ENCODE measurements at regions not wholly inside any gene's neighbourhood (a gene's known extent, or its start where the extent isn't known, plus 50 kb on each side); places are given as distances from the start of the nearest gene placed in this dataset.

DNA sequence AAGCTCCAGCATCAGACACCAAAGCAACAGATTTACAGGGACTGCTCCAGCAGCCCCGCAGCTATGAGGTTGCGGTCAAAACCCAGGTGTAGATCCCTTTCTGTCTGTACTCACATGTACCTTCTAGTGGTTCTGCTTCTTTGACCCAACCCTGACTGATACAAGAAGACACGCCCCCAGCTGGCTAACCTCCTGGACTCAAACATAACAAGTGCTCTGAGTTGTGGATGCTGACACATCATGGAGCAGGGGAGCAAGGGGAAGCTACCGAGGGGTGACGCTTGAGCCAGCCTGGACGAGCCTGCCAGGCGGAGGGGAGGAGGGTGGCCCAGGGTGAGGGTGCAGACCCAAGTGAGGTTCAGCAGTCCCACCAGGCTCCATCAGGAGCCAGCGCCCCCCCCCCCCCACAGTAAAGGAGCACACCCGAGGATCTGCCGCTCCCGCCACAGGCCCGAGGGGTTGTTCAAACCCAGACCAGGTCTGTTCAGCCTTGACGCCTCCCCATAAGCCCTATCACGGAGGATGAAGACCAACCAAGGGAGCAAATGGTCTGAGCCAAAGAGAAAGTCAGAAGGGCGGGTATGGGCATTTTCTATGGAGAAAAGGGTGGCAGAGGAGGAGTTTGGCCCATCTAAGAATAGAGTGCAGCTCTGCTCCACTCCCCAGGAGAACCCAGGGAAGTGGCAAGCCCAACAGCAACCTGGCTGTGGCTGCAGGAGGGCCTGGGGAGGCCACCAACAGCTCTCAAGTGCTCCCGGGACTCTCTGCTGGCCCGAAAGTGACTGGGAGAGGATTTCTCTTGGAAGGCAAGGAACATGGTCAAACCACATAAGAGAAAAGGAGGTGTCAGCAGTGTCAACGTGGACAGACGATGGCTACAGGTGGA is 229.4 kb downstream of the BCL11B start:
- Histone ChIP-seq H3K27me3 (ENCODE audit: control insufficient read depth in 2 of 2, insufficient read depth in 2 of 2, low read length in 2 of 2) (no peaks in the 10 kb centered on the region), H3K36me3 (ENCODE audit: control insufficient read depth in 2 of 2, insufficient read depth in 2 of 2, low read length in 2 of 2) (no peaks in the 10 kb centered on the region), H3K9me3 (ENCODE audit: control insufficient read depth in 2 of 2, low read length in 2 of 2) (no peaks in the 10 kb centered on the region), H3K9ac (ENCODE audit: low read depth in 1 of 2, low read length in 2 of 2) (no peak overlapping the region), H3K4me1 (ENCODE audit: control insufficient read depth in 2 of 2, insufficient read depth in 2 of 2, low read length in 2 of 2) (no peaks in the 10 kb centered on the region), H3K27ac (ENCODE audit: low read depth in 2 of 2, low read length in 2 of 2) (no peak overlapping the region), H3K4me3 (ENCODE audit: low read length in 2 of 2) (no peak overlapping the region)

DNA sequence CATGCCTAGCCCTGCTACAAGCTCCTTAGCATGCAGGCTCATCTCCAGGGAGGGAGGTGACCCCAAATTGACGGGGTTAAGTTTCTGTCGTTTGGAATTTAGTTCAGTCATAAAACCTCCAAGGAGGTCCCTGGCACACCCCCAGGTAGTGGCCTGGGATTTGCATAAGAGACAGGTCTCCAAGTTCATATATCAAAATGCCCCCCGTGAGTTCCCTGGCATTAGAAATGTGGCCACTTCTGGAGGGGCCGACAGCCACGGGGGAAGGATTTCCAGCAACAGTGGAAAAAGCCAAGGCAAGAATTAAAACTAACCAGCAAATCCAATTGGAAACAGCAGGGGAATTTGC is 228.8 kb downstream of the BCL11B start:
- H3K27me3 ChIP-seq (ENCODE audit: control insufficient read depth in 2 of 2, insufficient read depth in 2 of 2, low read length in 2 of 2) = no peaks in the 10 kb centered on the region
- no peak overlapping the region for H3K27ac ChIP-seq (ENCODE audit: low read depth in 2 of 2, low read length in 2 of 2)
- no peaks in the 10 kb centered on the region for H3K36me3 ChIP-seq (ENCODE audit: control insufficient read depth in 2 of 2, insufficient read depth in 2 of 2, low read length in 2 of 2)
- H3K4me1 ChIP-seq (ENCODE audit: control insufficient read depth in 2 of 2, insufficient read depth in 2 of 2, low read length in 2 of 2) = no peaks in the 10 kb centered on the region
- H3K4me3 ChIP-seq (ENCODE audit: low read length in 2 of 2) = no peak overlapping the region
- no peak overlapping the region for H3K9ac ChIP-seq (ENCODE audit: low read depth in 1 of 2, low read length in 2 of 2)
- H3K9me3 ChIP-seq (ENCODE audit: control insufficient read depth in 2 of 2, low read length in 2 of 2) = no peaks in the 10 kb centered on the region

DNA sequence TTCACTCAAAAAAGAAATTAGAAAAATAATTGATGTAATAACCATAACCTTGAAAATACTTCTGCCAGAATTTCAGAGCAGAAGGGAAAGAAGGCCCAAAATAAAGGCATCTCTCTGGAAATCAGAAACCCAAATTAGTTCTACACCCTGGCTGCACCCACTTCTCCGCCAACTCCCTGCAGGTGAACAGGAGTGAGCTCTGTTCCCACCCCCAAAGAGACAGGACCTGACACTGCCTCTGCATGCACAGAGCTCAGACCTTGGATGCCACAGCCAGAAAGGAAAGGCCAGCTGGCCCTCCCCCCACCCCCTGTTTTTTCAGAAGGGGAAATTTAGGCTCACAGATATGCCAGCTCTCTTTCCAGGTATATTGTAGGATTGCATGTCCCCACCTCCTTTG is 228.2 kb downstream of the BCL11B start:
- Histone ChIP-seq H3K27me3 (ENCODE audit: control insufficient read depth in 2 of 2, insufficient read depth in 2 of 2, low read length in 2 of 2) (no peaks in the 10 kb centered on the region), H3K9me3 (ENCODE audit: control insufficient read depth in 2 of 2, low read length in 2 of 2) (no peaks in the 10 kb centered on the region), H3K36me3 (ENCODE audit: control insufficient read depth in 2 of 2, insufficient read depth in 2 of 2, low read length in 2 of 2) (no peaks in the 10 kb centered on the region), H3K27ac (ENCODE audit: low read depth in 2 of 2, low read length in 2 of 2) (no peak overlapping the region), H3K4me3 (ENCODE audit: low read length in 2 of 2) (no peak overlapping the region), H3K9ac (ENCODE audit: low read depth in 1 of 2, low read length in 2 of 2) (no peak overlapping the region), H3K4me1 (ENCODE audit: control insufficient read depth in 2 of 2, insufficient read depth in 2 of 2, low read length in 2 of 2) (no peaks in the 10 kb centered on the region)

DNA sequence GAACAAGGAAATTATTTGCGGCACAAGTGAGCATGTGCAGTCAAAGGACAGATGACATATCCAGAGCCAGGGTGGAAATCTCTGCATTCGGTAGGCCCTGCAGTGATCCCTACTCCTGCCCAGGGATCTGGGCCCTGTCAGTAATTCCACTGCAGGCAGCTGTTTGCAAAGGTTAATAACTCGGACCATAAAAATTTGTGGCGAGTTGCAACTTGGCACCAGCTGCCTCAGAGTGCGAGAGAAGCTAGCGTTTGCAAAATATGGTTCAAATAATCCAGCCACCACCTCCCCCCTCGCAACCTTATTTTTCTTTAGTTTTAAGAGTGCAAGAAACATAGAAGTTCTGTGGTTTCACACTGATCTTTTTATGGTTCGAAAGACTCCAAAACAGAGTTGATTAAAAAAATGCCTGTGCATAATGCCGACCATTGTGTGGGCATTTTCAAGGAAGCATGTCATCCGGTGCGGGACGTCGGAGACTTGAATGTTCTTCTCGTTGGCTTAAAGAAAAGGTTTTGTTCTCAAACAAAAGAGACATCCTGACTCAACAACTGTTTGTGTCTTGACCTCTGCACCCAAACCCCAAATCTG is 224.5 kb downstream of the BCL11B start:
- H3K4me1 ChIP-seq (ENCODE audit: control insufficient read depth in 2 of 2, insufficient read depth in 2 of 2, low read length in 2 of 2) = no peaks in the 10 kb centered on the region
- no peaks in the 10 kb centered on the region for H3K9me3 ChIP-seq (ENCODE audit: control insufficient read depth in 2 of 2, low read length in 2 of 2)
- H3K4me3 ChIP-seq (ENCODE audit: low read length in 2 of 2) = no peak overlapping the region
- H3K9ac ChIP-seq (ENCODE audit: low read depth in 1 of 2, low read length in 2 of 2) = no peak overlapping the region
- H3K36me3 ChIP-seq (ENCODE audit: control insufficient read depth in 2 of 2, insufficient read depth in 2 of 2, low read length in 2 of 2) = no peaks in the 10 kb centered on the region
- H3K27ac ChIP-seq (ENCODE audit: low read depth in 2 of 2, low read length in 2 of 2) = no peak overlapping the region
- H3K27me3 ChIP-seq (ENCODE audit: control insufficient read depth in 2 of 2, insufficient read depth in 2 of 2, low read length in 2 of 2) = no peaks in the 10 kb centered on the region

DNA sequence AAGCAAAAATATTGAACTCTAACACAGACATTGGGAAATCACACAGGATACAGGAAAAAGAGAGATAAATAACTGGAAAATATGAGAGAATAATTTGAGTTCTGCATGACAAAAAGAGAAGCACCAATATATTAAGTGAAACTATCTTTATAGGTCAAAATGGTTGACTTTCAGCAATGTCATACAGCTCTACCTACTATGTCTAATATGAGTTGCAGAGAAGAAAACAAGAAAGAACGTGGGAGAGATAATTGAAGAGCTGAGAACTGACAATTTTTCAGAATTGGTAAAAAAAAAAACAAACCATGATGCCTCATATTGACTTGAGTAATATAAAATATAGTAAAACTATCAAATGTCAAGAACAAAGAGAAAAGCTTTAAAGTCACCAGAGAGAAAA is 221.7 kb downstream of the BCL11B start:
- Histone ChIP-seq H3K27me3 (ENCODE audit: control insufficient read depth in 2 of 2, insufficient read depth in 2 of 2, low read length in 2 of 2) (no peaks in the 10 kb centered on the region), H3K27ac (ENCODE audit: low read depth in 2 of 2, low read length in 2 of 2) (no peak overlapping the region), H3K9ac (ENCODE audit: low read depth in 1 of 2, low read length in 2 of 2) (no peak overlapping the region), H3K4me3 (ENCODE audit: low read length in 2 of 2) (no peak overlapping the region), H3K4me1 (ENCODE audit: control insufficient read depth in 2 of 2, insufficient read depth in 2 of 2, low read length in 2 of 2) (no peaks in the 10 kb centered on the region), H3K9me3 (ENCODE audit: control insufficient read depth in 2 of 2, low read length in 2 of 2) (no peaks in the 10 kb centered on the region), H3K36me3 (ENCODE audit: control insufficient read depth in 2 of 2, insufficient read depth in 2 of 2, low read length in 2 of 2) (no peaks in the 10 kb centered on the region)

DNA sequence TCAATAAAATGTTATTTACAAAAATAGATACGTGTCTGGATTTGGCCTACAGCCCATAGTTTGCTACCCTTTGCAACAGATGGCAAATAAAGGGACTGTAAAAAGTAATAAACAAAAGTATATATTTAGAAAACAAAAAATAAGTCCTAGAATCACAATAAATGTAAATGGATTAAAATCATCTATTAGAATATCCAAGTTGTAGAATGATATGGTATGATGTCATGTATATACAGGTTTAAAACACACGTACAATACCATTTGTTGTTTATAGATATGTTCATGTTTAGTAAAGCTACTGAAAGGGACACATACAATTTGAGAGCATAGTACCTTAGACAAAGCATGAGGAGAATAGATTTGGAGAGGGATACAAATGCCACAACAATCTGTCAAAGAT is 219.5 kb downstream of the BCL11B start:
- Histone ChIP-seq H3K27ac (ENCODE audit: low read depth in 2 of 2, low read length in 2 of 2) (no peak overlapping the region), H3K9me3 (ENCODE audit: control insufficient read depth in 2 of 2, low read length in 2 of 2) (no peaks in the 10 kb centered on the region), H3K4me3 (ENCODE audit: low read length in 2 of 2) (no peak overlapping the region), H3K27me3 (ENCODE audit: control insufficient read depth in 2 of 2, insufficient read depth in 2 of 2, low read length in 2 of 2) (no peaks in the 10 kb centered on the region), H3K9ac (ENCODE audit: low read depth in 1 of 2, low read length in 2 of 2) (no peak overlapping the region), H3K36me3 (ENCODE audit: control insufficient read depth in 2 of 2, insufficient read depth in 2 of 2, low read length in 2 of 2) (no peaks in the 10 kb centered on the region), H3K4me1 (ENCODE audit: control insufficient read depth in 2 of 2, insufficient read depth in 2 of 2, low read length in 2 of 2) (no peaks in the 10 kb centered on the region)

DNA sequence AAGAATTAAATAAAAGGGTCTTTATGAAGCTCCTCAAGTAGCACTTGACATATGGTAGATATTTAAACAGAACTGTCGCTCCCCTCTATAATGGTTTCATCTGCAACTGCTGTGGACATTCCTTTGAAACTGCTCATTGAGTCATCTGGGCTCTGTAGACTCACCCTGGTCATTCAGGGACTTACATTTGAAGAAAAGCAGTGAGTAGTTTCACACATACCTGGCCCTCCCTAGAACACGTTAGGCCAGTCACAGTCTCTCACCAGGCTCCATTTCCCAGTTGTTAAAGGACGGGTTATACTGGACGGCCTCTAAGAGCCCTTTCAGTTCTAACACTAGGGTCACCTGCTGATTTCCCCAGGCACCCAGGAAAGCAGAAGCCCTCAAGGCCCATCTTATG is 217.0 kb downstream of the BCL11B start:
- no peaks in the 10 kb centered on the region for H3K27me3 ChIP-seq (ENCODE audit: control insufficient read depth in 2 of 2, insufficient read depth in 2 of 2, low read length in 2 of 2)
- H3K27ac ChIP-seq (ENCODE audit: low read depth in 2 of 2, low read length in 2 of 2) = no peak overlapping the region
- no peaks in the 10 kb centered on the region for H3K36me3 ChIP-seq (ENCODE audit: control insufficient read depth in 2 of 2, insufficient read depth in 2 of 2, low read length in 2 of 2)
- H3K9ac ChIP-seq (ENCODE audit: low read depth in 1 of 2, low read length in 2 of 2) = no peak overlapping the region
- H3K4me1 ChIP-seq (ENCODE audit: control insufficient read depth in 2 of 2, insufficient read depth in 2 of 2, low read length in 2 of 2) = no peaks in the 10 kb centered on the region
- H3K4me3 ChIP-seq (ENCODE audit: low read length in 2 of 2) = no peak overlapping the region
- H3K9me3 ChIP-seq (ENCODE audit: control insufficient read depth in 2 of 2, low read length in 2 of 2) = no peaks in the 10 kb centered on the region

DNA sequence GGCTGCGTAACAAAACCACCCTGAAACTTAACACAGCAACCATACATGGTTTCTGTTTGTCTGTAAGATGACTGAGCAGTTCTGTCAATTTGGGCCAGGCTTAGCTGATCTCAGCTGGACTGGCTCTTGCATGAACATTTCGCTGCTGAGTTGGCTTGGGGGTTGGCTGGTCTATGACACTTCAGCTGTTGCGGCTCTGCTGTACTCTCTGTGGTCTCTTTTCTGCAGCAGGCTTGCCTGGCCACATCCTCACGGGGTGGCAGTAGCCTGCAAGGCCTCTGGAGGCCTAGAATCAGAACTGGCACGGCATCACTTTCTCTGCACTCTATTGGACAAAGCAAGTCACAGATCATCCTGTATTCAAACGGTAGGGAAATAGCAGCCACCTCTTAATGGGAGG is 216.2 kb downstream of the BCL11B start:
- Histone ChIP-seq H3K4me1 (ENCODE audit: control insufficient read depth in 2 of 2, insufficient read depth in 2 of 2, low read length in 2 of 2) (no peaks in the 10 kb centered on the region), H3K27me3 (ENCODE audit: control insufficient read depth in 2 of 2, insufficient read depth in 2 of 2, low read length in 2 of 2) (no peaks in the 10 kb centered on the region), H3K36me3 (ENCODE audit: control insufficient read depth in 2 of 2, insufficient read depth in 2 of 2, low read length in 2 of 2) (no peaks in the 10 kb centered on the region), H3K9me3 (ENCODE audit: control insufficient read depth in 2 of 2, low read length in 2 of 2) (no peaks in the 10 kb centered on the region), H3K9ac (ENCODE audit: low read depth in 1 of 2, low read length in 2 of 2) (no peak overlapping the region), H3K4me3 (ENCODE audit: low read length in 2 of 2) (no peak overlapping the region), H3K27ac (ENCODE audit: low read depth in 2 of 2, low read length in 2 of 2) (no peak overlapping the region)

DNA sequence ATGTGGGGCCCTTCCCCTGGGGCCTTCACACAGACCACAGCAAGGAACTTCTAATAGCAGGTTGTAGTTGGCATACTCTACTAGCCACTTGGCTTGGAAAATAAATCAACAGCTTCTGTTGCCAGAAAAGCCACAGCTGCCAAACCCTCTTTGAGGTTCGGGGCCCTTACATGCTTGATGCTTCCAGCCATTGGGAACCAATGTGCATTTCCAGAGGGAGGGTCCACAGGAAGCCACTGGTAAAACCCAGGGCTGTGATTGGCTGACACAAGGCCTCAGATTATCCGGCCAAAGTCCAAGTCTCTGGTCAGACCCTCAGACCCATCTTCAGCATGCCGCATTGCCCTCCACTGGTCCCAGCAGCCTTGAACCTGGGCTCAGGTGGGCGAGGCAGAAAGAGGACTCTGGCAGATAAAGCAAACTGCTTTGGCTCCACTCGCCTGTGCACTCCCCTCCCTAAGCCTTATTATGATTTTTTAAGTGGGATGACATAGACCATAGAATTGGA is 214.4 kb downstream of the BCL11B start:
- no peaks in the 10 kb centered on the region for H3K36me3 ChIP-seq (ENCODE audit: control insufficient read depth in 2 of 2, insufficient read depth in 2 of 2, low read length in 2 of 2)
- H3K27me3 ChIP-seq (ENCODE audit: control insufficient read depth in 2 of 2, insufficient read depth in 2 of 2, low read length in 2 of 2) = no peaks in the 10 kb centered on the region
- no peak overlapping the region for H3K9ac ChIP-seq (ENCODE audit: low read depth in 1 of 2, low read length in 2 of 2)
- H3K4me1 ChIP-seq (ENCODE audit: control insufficient read depth in 2 of 2, insufficient read depth in 2 of 2, low read length in 2 of 2) = no peaks in the 10 kb centered on the region
- H3K9me3 ChIP-seq (ENCODE audit: control insufficient read depth in 2 of 2, low read length in 2 of 2) = no peaks in the 10 kb centered on the region
- no peak overlapping the region for H3K27ac ChIP-seq (ENCODE audit: low read depth in 2 of 2, low read length in 2 of 2)
- no peak overlapping the region for H3K4me3 ChIP-seq (ENCODE audit: low read length in 2 of 2)

DNA sequence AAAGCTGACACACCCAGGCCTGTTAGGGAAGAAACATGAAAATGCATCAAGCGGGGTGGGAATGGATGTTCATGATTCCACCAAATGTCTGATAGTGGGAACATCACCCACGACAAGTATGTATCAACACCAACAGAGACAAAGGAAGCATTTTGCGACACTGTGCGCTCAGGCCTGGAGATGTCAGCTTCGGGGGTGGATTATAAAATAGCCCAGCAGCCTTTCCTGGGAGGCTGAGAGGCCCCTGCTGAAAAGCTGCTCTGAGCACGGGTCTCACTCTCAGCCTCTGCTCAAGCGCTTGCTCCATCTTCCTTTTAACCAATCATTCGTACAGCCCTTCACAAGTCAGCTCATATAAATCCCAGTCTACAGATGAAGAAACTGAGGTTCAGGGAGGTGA is 213.5 kb downstream of the BCL11B start:
- Histone ChIP-seq H3K4me3 (ENCODE audit: low read length in 2 of 2) (no peak overlapping the region), H3K36me3 (ENCODE audit: control insufficient read depth in 2 of 2, insufficient read depth in 2 of 2, low read length in 2 of 2) (no peaks in the 10 kb centered on the region), H3K9me3 (ENCODE audit: control insufficient read depth in 2 of 2, low read length in 2 of 2) (no peaks in the 10 kb centered on the region)

More for the DNA sequence above, 213.5 kb downstream of the BCL11B start:
- Histone ChIP-seq H3K4me1 (ENCODE audit: control insufficient read depth in 2 of 2, insufficient read depth in 2 of 2, low read length in 2 of 2) (no peaks in the 10 kb centered on the region), H3K9ac (ENCODE audit: low read depth in 1 of 2, low read length in 2 of 2) (no peak overlapping the region), H3K27me3 (ENCODE audit: control insufficient read depth in 2 of 2, insufficient read depth in 2 of 2, low read length in 2 of 2) (no peaks in the 10 kb centered on the region), H3K27ac (ENCODE audit: low read depth in 2 of 2, low read length in 2 of 2) (no peak overlapping the region)

Data from mucosa of rectum (tissue), 2 donors.